ENCODE measurements at regions not wholly inside any gene's neighbourhood (a gene's known extent, or its start where the extent isn't known, plus 50 kb on each side); places are given as distances from the start of the nearest gene placed in this dataset.

GRCh38 chr2:207252416-207252815 is 86.7 kb upstream of the KLF7 start:
- Histone ChIP-seq H3K36me3 (ENCODE audit: control insufficient read depth in 1 of 2, insufficient read depth in 2 of 2, low read length in 2 of 2) (no peaks in the 10 kb centered on the region), H3K27me3 (ENCODE audit: low read depth, low read length) (no peaks in the 10 kb centered on the region), H3K4me3 (ENCODE audit: low read depth in 1 of 2, low read length in 2 of 2) (no peak overlapping the region), H3K27ac (ENCODE audit: low read length) (no peak overlapping the region), H3K4me1 (ENCODE audit: control insufficient read depth in 1 of 2, insufficient read depth in 2 of 2, low read length in 2 of 2) (peaks cover 3 to 9% of the 10 kb centered on the region in 2 donors), H3K9me3 (ENCODE audit: control insufficient read depth in 1 of 2, low read length in 2 of 2) (no peaks in the 10 kb centered on the region)

- H3K36me3 ChIP-seq (ENCODE audit: control insufficient read depth in 1 of 2, insufficient read depth in 2 of 2, low read length in 2 of 2): no peaks in the 10 kb centered on the region
- peaks cover 10 to 16% of the 10 kb centered on the region in 2 donors for H3K4me1 ChIP-seq (ENCODE audit: control insufficient read depth in 1 of 2, insufficient read depth in 2 of 2, low read length in 2 of 2)
- H3K27me3 ChIP-seq (ENCODE audit: low read depth, low read length): no peaks in the 10 kb centered on the region
- no peak overlapping the region for H3K27ac ChIP-seq (ENCODE audit: low read length)
- no peaks in the 10 kb centered on the region for H3K9me3 ChIP-seq (ENCODE audit: control insufficient read depth in 1 of 2, low read length in 2 of 2)
- H3K4me3 ChIP-seq (ENCODE audit: low read depth in 1 of 2, low read length in 2 of 2): no peak overlapping the region
Observed at GRCh38 chr2:207252979-207253645, 87.4 kb upstream of the KLF7 start.

GRCh38 chr2:207253666-207254345 is 88.1 kb upstream of the KLF7 start:
- peak overlapping the region; percentile 13 for H3K27ac ChIP-seq (ENCODE audit: low read length)

GRCh38 chr2:207254591-207255464 is 89.1 kb upstream of the KLF7 start:
- peaks cover 18 to 27% of the 10 kb centered on the region in 2 donors for H3K4me1 ChIP-seq (ENCODE audit: control insufficient read depth in 1 of 2, insufficient read depth in 2 of 2, low read length in 2 of 2)
- no peaks in the 10 kb centered on the region for H3K36me3 ChIP-seq (ENCODE audit: control insufficient read depth in 1 of 2, insufficient read depth in 2 of 2, low read length in 2 of 2)
- H3K9me3 ChIP-seq (ENCODE audit: control insufficient read depth in 1 of 2, low read length in 2 of 2): no peaks in the 10 kb centered on the region
- peak overlapping the region; percentile 20 for H3K27ac ChIP-seq (ENCODE audit: low read length)
- H3K27me3 ChIP-seq (ENCODE audit: low read depth, low read length): no peaks in the 10 kb centered on the region
- no peak overlapping the region for H3K4me3 ChIP-seq (ENCODE audit: low read depth in 1 of 2, low read length in 2 of 2)

More at GRCh38 chr2:207253666-207254345, 88.1 kb upstream of the KLF7 start:
- no peaks in the 10 kb centered on the region for H3K36me3 ChIP-seq (ENCODE audit: control insufficient read depth in 1 of 2, insufficient read depth in 2 of 2, low read length in 2 of 2)
- no peaks in the 10 kb centered on the region for H3K27me3 ChIP-seq (ENCODE audit: low read depth, low read length)
- H3K4me3 ChIP-seq (ENCODE audit: low read depth in 1 of 2, low read length in 2 of 2): no peak overlapping the region
- peaks cover 14 to 23% of the 10 kb centered on the region in 2 donors for H3K4me1 ChIP-seq (ENCODE audit: control insufficient read depth in 1 of 2, insufficient read depth in 2 of 2, low read length in 2 of 2)
- H3K9me3 ChIP-seq (ENCODE audit: control insufficient read depth in 1 of 2, low read length in 2 of 2): no peaks in the 10 kb centered on the region

GRCh38 chr2:207255565-207256470 is 90.1 kb upstream of the KLF7 start:
- Histone ChIP-seq H3K4me3 (ENCODE audit: low read depth in 1 of 2, low read length in 2 of 2) (no peak overlapping the region), H3K9me3 (ENCODE audit: control insufficient read depth in 1 of 2, low read length in 2 of 2) (no peaks in the 10 kb centered on the region), H3K36me3 (ENCODE audit: control insufficient read depth in 1 of 2, insufficient read depth in 2 of 2, low read length in 2 of 2) (no peaks in the 10 kb centered on the region), H3K4me1 (ENCODE audit: control insufficient read depth in 1 of 2, insufficient read depth in 2 of 2, low read length in 2 of 2) (peaks cover 18 to 27% of the 10 kb centered on the region in 2 donors), H3K27ac (ENCODE audit: low read length) (peak overlapping the region; percentile 20), H3K27me3 (ENCODE audit: low read depth, low read length) (no peaks in the 10 kb centered on the region)

GRCh38 chr2:207256476-207257207 is 90.9 kb upstream of the KLF7 start:
- Histone ChIP-seq H3K9me3 (ENCODE audit: control insufficient read depth in 1 of 2, low read length in 2 of 2) (no peaks in the 10 kb centered on the region), H3K36me3 (ENCODE audit: control insufficient read depth in 1 of 2, insufficient read depth in 2 of 2, low read length in 2 of 2) (no peaks in the 10 kb centered on the region), H3K27ac (ENCODE audit: low read length) (peak overlapping the region; percentile 62), H3K4me3 (ENCODE audit: low read depth in 1 of 2, low read length in 2 of 2) (no peak overlapping the region), H3K4me1 (ENCODE audit: control insufficient read depth in 1 of 2, insufficient read depth in 2 of 2, low read length in 2 of 2) (peaks cover 18 to 27% of the 10 kb centered on the region in 2 donors), H3K27me3 (ENCODE audit: low read depth, low read length) (no peaks in the 10 kb centered on the region)

- Histone ChIP-seq H3K27me3 (ENCODE audit: low read depth, low read length) (no peaks in the 10 kb centered on the region), H3K9me3 (ENCODE audit: control insufficient read depth in 1 of 2, low read length in 2 of 2) (no peaks in the 10 kb centered on the region), H3K36me3 (ENCODE audit: control insufficient read depth in 1 of 2, insufficient read depth in 2 of 2, low read length in 2 of 2) (no peaks in the 10 kb centered on the region), H3K27ac (ENCODE audit: low read length) (peak overlapping the region; percentile 62), H3K4me1 (ENCODE audit: control insufficient read depth in 1 of 2, insufficient read depth in 2 of 2, low read length in 2 of 2) (peaks cover 18 to 27% of the 10 kb centered on the region in 2 donors), H3K4me3 (ENCODE audit: low read depth in 1 of 2, low read length in 2 of 2) (no peak overlapping the region)
Observed at GRCh38 chr2:207257251-207258250, 91.8 kb upstream of the KLF7 start.

GRCh38 chr2:207258263-207258991 is 92.7 kb upstream of the KLF7 start:
- H3K27ac ChIP-seq (ENCODE audit: low read length): peak overlapping the region; percentile 82
- H3K36me3 ChIP-seq (ENCODE audit: control insufficient read depth in 1 of 2, insufficient read depth in 2 of 2, low read length in 2 of 2): no peaks in the 10 kb centered on the region
- H3K27me3 ChIP-seq (ENCODE audit: low read depth, low read length): no peaks in the 10 kb centered on the region
- H3K4me3 ChIP-seq (ENCODE audit: low read depth in 1 of 2, low read length in 2 of 2): no peak overlapping the region
- peaks cover 18 to 27% of the 10 kb centered on the region in 2 donors for H3K4me1 ChIP-seq (ENCODE audit: control insufficient read depth in 1 of 2, insufficient read depth in 2 of 2, low read length in 2 of 2)
- no peaks in the 10 kb centered on the region for H3K9me3 ChIP-seq (ENCODE audit: control insufficient read depth in 1 of 2, low read length in 2 of 2)

GRCh38 chr2:207260021-207260420 is 94.3 kb upstream of the KLF7 start:
- Histone ChIP-seq H3K27ac (ENCODE audit: low read length) (peak overlapping the region; percentile 82), H3K9me3 (ENCODE audit: control insufficient read depth in 1 of 2, low read length in 2 of 2) (no peaks in the 10 kb centered on the region), H3K36me3 (ENCODE audit: control insufficient read depth in 1 of 2, insufficient read depth in 2 of 2, low read length in 2 of 2) (no peaks in the 10 kb centered on the region), H3K27me3 (ENCODE audit: low read depth, low read length) (no peaks in the 10 kb centered on the region), H3K4me3 (ENCODE audit: low read depth in 1 of 2, low read length in 2 of 2) (no peak overlapping the region), H3K4me1 (ENCODE audit: control insufficient read depth in 1 of 2, insufficient read depth in 2 of 2, low read length in 2 of 2) (peaks cover 18 to 27% of the 10 kb centered on the region in 2 donors)

Measured in muscle layer of duodenum (tissue), 2 donors.